ENCODE measurements at regions not wholly inside any gene's neighbourhood (a gene's known extent, or its start where the extent isn't known, plus 50 kb on each side); places are given as distances from the start of the nearest gene placed in this dataset.
"Not testable (repeated sequence)": the region's sequence is repeated elsewhere in the genome, so short reads cannot be mapped to it uniquely, and the experiment has no call there.

DNA sequence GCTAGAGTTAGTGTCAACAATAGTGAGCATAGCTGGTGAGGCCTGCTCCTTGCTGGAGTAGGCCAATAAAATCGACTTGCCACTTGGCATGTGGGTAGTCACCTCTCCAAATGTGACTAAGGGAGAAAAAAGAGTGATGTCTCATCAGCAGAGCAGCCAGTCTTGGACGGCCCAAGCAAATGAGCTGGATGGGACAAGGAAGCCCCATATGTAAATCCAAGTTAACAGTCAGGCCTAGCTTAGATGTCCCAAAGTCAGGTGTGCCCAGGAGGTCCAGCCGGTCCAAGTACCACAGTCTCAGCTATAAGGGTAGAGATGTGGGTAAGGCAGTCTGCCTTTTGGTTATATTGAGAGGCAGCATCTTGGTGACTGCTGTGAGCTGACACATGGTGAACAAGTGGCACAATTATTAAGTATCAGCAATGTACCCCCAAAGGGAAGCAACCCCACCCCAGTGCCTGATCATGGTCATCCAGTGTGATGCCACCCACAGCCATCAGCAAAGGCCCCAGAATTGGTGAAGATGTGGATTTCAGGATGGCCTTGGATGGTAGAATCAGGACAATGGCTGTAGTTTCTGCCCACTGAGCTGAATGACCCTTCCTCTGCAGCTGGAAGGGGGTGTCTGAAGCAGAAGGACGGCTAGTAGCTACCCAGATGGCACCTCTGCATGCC is 83.4 kb downstream of the TNFRSF13B start:
- Mint-ChIP-seq H3K4me3 (no peak overlapping the region), H3K27me3 (no peaks in the 10 kb centered on the region), H3K36me3 (ENCODE audit: low read depth) (no peaks in the 10 kb centered on the region), H3K4me1 (ENCODE audit: low read depth) (no peaks in the 10 kb centered on the region), H3K9me3 (no peaks in the 10 kb centered on the region), H3K27ac (no peak overlapping the region)
- intact Hi-C loops (cut with micrococcal nuclease), result no loop called here
- ATAC-seq (no peak), DNase-seq (no peak)
- ChIA-PET CTCF (no interaction called here), POLR2A (no interaction called here)
- TF ChIP-seq, protein P1, sequence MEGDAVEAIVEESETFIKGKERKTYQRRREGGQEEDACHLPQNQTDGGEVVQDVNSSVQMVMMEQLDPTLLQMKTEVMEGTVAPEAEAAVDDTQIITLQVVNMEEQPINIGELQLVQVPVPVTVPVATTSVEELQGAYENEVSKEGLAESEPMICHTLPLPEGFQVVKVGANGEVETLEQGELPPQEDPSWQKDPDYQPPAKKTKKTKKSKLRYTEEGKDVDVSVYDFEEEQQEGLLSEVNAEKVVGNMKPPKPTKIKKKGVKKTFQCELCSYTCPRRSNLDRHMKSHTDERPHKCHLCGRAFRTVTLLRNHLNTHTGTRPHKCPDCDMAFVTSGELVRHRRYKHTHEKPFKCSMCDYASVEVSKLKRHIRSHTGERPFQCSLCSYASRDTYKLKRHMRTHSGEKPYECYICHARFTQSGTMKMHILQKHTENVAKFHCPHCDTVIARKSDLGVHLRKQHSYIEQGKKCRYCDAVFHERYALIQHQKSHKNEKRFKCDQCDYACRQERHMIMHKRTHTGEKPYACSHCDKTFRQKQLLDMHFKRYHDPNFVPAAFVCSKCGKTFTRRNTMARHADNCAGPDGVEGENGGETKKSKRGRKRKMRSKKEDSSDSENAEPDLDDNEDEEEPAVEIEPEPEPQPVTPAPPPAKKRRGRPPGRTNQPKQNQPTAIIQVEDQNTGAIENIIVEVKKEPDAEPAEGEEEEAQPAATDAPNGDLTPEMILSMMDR (IDR thresholded peaks at IDR 0.05), result no peak

DNA sequence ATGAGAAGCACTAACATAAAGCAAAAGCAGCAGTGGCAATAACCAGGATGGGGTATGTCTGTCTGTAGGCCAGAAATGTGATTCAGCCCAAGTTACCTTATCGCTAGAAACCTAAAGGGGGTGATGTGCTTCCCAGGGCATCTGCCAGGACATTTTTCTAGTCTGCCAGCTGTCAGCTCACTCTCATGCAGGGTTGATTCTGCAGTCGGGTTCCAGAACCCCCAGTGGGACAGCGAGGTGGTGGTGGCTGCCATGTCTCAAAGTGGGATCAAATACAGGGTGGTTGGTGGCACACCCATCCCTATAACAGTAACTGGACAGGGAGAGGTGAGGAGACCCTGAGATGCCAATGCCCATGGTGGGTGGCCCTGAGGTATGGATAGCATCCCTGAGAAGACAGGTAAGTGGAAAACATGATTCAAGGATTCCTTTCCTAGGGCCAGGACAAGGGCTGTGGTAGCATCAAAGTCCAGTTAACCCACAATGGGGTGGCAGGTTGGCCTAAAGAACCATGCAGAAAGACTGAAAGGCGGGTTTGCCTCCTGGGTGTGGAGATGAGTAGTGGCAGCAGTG is 84.3 kb downstream of the TNFRSF13B start:
- no peak for ATAC-seq
- intact Hi-C loops (cut with micrococcal nuclease), result no loop called here

DNA sequence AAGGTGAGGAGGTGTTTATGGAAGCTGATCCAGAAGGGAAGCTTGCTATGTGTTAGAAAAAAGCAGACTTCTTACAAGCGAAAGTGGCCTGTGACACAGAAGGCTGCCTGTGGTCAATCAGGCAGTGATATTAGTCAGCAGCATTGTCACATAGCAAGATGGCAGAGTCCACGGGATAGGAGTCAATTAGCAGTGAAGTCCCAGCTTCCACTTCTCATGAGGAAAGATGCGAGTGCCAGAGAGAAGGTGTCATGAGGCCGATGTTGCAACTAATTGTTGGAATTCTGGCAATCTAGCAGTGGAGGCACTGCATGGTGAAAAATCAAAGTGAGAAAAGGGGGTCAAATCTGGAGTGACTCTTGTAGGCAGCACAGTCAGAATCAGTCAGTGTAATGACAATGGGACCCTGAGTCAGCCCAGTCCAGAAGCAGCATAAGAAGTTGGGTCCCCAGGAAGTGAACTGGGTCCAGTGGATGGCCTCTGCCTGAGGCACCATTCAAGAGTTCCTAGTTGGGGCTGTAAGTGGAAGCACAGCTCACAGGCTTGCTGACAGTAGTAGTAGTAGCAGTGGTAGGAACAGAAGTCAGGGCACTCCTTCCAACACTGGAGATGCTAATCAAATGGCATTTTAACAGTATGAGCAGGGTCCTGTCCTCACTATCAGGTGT is 85.1 kb downstream of the TNFRSF13B start:
- Mint-ChIP-seq H3K27ac (no peak overlapping the region), H3K4me1 (ENCODE audit: low read depth) (no peaks in the 10 kb centered on the region), H3K36me3 (ENCODE audit: low read depth) (no peaks in the 10 kb centered on the region), H3K4me3 (no peak overlapping the region), H3K9me3 (no peaks in the 10 kb centered on the region), H3K27me3 (no peaks in the 10 kb centered on the region)
- ChIA-PET POLR2A (interaction anchor here (0.6 kb wide), 1 partner anchor 33 kb away, joined by 3 read pairs; no protein-coding TSS in a partner anchor), CTCF (no interaction called here)
- no peak for ATAC-seq
- intact Hi-C loops (cut with micrococcal nuclease), result no loop called here
- TF ChIP-seq, protein P1 (IDR thresholded peaks at IDR 0.05), result no peak
- DNase-seq, result no peak

More for the DNA sequence above, 84.3 kb downstream of the TNFRSF13B start:
- no peaks in the 10 kb centered on the region for H3K9me3 Mint-ChIP-seq
- H3K4me1 Mint-ChIP-seq (ENCODE audit: low read depth), result no peaks in the 10 kb centered on the region
- POLR2A ChIA-PET, result interaction anchor here (0.6 kb wide), 1 partner anchor 32 kb away, joined by 3 read pairs; no protein-coding TSS in a partner anchor
- CTCF ChIA-PET, result no interaction called here
- no peaks in the 10 kb centered on the region for H3K27me3 Mint-ChIP-seq
- H3K4me3 Mint-ChIP-seq, result no peak overlapping the region
- DNase-seq, result no peak
- TF ChIP-seq, protein P1 (IDR thresholded peaks at IDR 0.05), result no peak
- H3K27ac Mint-ChIP-seq, result no peak overlapping the region
- H3K36me3 Mint-ChIP-seq (ENCODE audit: low read depth), result no peaks in the 10 kb centered on the region

DNA sequence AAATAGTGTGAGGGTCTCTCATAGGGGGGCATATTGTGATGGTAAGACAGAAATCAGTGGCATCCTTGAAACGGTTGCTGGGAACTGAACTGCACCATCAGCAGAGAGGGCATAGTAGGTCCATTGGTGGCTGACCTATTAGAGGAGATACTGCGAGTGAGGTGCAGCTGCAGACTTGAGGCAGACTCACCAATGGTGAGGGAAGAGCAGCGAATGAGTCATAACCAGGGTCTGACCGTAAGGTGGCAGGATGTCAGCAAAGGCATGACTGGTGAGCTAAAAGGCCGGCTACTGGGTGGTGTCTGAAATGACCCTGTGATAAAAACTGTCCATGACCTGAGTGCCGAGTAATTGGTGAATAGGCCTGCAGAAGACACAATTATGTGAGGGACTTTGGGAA is 86.7 kb downstream of the TNFRSF13B start:
- H3K4me1 Mint-ChIP-seq (ENCODE audit: low read depth); intact Hi-C loops (cut with micrococcal nuclease); H3K9me3 Mint-ChIP-seq; DNase-seq; H3K4me3 Mint-ChIP-seq; CTCF ChIA-PET; H3K27me3 Mint-ChIP-seq; H3K36me3 Mint-ChIP-seq (ENCODE audit: low read depth); ATAC-seq; H3K27ac Mint-ChIP-seq; POLR2A ChIA-PET: not testable (repeated sequence)

DNA sequence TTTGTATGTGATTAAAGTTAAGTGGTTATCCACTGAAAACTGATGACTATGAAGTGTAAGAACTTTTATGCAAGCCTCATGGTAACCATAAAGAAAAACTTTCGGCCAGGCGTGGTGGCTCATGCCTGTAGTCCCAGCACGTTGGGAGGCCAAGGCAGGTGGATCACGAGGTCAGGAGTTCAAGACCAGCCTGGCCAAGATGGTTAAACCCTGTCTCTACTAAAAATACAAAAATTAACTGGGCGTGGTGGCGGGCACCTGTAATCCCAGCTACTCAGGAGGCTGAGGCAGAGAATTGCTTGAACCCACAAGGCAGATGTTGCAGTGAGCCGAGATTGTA is 89.0 kb downstream of the TNFRSF13B start:
- H3K4me1 Mint-ChIP-seq (ENCODE audit: low read depth); ATAC-seq; DNase-seq; H3K9me3 Mint-ChIP-seq; intact Hi-C loops (cut with micrococcal nuclease); CTCF ChIA-PET; H3K4me3 Mint-ChIP-seq; H3K36me3 Mint-ChIP-seq (ENCODE audit: low read depth); H3K27me3 Mint-ChIP-seq; POLR2A ChIA-PET; H3K27ac Mint-ChIP-seq: not testable (repeated sequence)

DNA sequence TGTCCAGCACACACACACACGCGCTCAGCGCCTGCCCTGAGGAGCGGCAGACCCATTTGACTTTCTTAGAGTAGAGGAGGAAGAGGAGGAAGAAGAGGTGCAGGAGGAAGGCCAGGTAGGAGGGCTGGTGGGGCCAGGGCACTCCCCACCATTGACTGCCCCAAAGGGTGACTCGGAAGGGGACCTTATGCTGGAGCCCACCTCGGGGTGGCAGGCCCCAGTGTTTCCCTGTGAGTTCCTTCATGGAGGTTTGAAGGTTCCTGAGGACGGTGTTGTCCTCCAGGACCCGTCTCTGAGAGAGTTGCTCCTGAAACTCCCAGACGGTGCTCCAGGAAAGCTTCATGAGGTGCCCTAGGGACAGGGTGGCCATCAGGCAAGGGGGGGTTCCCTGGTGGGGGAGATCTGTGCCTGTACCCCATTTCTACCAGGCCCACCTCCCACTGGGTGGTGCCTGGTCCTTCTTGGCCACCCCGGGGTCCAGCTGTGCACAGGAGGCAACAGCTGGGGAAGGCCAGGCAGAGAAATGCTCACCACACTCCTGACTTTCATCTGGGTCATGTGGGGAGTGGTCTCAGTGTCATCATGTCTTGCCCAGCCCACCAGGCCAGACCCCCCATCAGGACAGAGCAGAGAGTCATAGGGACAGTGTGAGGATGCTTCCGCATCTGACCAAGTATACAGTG is 89.5 kb downstream of the TNFRSF13B start:
- TF ChIP-seq, protein P1 (IDR thresholded peaks at IDR 0.05), result no peak
- POLR2A ChIA-PET, result no interaction called here
- H3K4me1 Mint-ChIP-seq (ENCODE audit: low read depth), result no peaks in the 10 kb centered on the region
- no peaks in the 10 kb centered on the region for H3K27me3 Mint-ChIP-seq
- no peak overlapping the region for H3K27ac Mint-ChIP-seq
- no peak for ATAC-seq
- intact Hi-C loops (cut with micrococcal nuclease), result no loop called here
- no peak for DNase-seq
- peaks cover 2% of the 10 kb centered on the region for H3K9me3 Mint-ChIP-seq
- H3K4me3 Mint-ChIP-seq, result no peak overlapping the region
- CTCF ChIA-PET, result no interaction called here
- H3K36me3 Mint-ChIP-seq (ENCODE audit: low read depth), result no peaks in the 10 kb centered on the region

All from activated CD8-positive, alpha-beta T cell treated with anti-CD3 and anti-CD28 coated beads for 36 hours (primary cell).